HL-60 (cell line): ENCODE measurements at regions not wholly inside any gene's neighbourhood (a gene's known extent, or its start where the extent isn't known, plus 50 kb on each side); places are given as distances from the start of the nearest gene placed in this dataset.
"Not testable (repeated sequence)": the region's sequence is repeated elsewhere in the genome, so short reads cannot be mapped to it uniquely, and the experiment has no call there.

Experiments
- DNase-seq, 2 experiments: peaks; one replicate each; pipeline ENCODE4 v3.0.0-alpha.2; 2010 to 2020; ENCODE audit warnings: low read depth in 1 of 2, low spot score in 1 of 2
- H3K27ac ChIP-seq: fragments of 250-450 bp; sonication (Bioruptor Pico); replicated peaks from 2 replicates; pipeline ENCODE4 v1.5.1; 2020; ENCODE audit warnings: mild to moderate bottlenecking, moderate library complexity
- H3K27me3 ChIP-seq: fragments of 250-450 bp; sonication (Bioruptor Pico); 2 replicates; pipeline ENCODE4 v1.5.1; 2021; ENCODE audit warnings: mild to moderate bottlenecking, moderate library complexity; ENCODE audit not compliant: insufficient read depth, poor library complexity, severe bottlenecking
- H3K4me3 ChIP-seq: replicated peaks from 2 replicates; pipeline ENCODE4 v1.5.1; 2011; ENCODE audit warnings: mild to moderate bottlenecking, control low read depth, low read length; ENCODE audit not compliant: insufficient read depth
- GABPA ChIP-seq: IDR thresholded peaks from 2 replicates; pipeline ENCODE4 v1.6.1; 2012; ENCODE audit warnings: low read depth
- POLR2AphosphoS5 ChIP-seq: IDR thresholded peaks from 2 replicates; pipeline ENCODE4 v1.6.1; 2012; ENCODE audit warnings: low read depth
- SPI1 ChIP-seq: IDR thresholded peaks from 2 replicates; pipeline ENCODE4 v1.6.1; 2012; ENCODE audit warnings: low read depth, mild to moderate bottlenecking, borderline replicate concordance
- TF ChIP-seq, protein P1 (sequence below): IDR thresholded peaks from one replicate; pipeline ENCODE4 v1.5.1; 2011; ENCODE audit warnings: low read length, control low read depth, inconsistent platforms; ENCODE audit not compliant: insufficient read depth
- TF ChIP-seq, protein P2 (sequence below): IDR thresholded peaks from 2 replicates; pipeline ENCODE4 v1.6.1; 2012; ENCODE audit warnings: low read depth; ENCODE audit not compliant: insufficient replicate concordance

DNA sequence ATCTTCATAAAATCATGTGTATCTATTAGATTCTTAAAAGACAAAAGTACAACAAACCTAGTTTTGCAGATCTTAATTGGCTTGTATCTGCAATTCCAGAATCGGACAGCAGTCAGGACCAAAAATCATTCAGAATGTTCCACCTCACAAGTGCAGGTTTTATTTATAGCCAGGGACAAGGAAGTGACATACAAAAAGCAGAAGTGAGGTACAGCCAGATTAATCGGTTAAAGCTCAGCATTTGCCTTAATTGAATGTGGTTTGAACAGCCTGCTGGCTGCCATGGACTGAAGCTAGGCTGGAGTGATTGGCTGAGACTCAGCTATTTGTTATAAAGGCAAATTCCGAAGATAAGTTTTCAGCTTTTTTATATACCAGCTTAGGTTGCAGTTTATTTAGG is 932.6 kb downstream of the C4orf33 start:
- H3K4me3 ChIP-seq, result no peak overlapping the region
- DNase-seq, result peak in 1 of 2 experiments; percentile 41
- TF ChIP-seq, protein P1, sequence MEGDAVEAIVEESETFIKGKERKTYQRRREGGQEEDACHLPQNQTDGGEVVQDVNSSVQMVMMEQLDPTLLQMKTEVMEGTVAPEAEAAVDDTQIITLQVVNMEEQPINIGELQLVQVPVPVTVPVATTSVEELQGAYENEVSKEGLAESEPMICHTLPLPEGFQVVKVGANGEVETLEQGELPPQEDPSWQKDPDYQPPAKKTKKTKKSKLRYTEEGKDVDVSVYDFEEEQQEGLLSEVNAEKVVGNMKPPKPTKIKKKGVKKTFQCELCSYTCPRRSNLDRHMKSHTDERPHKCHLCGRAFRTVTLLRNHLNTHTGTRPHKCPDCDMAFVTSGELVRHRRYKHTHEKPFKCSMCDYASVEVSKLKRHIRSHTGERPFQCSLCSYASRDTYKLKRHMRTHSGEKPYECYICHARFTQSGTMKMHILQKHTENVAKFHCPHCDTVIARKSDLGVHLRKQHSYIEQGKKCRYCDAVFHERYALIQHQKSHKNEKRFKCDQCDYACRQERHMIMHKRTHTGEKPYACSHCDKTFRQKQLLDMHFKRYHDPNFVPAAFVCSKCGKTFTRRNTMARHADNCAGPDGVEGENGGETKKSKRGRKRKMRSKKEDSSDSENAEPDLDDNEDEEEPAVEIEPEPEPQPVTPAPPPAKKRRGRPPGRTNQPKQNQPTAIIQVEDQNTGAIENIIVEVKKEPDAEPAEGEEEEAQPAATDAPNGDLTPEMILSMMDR, result no peak
- peak; percentile 99 for TF ChIP-seq SPI1
- no peaks in the 10 kb centered on the region for H3K27me3 ChIP-seq
- H3K27ac ChIP-seq, result no peak overlapping the region

DNA sequence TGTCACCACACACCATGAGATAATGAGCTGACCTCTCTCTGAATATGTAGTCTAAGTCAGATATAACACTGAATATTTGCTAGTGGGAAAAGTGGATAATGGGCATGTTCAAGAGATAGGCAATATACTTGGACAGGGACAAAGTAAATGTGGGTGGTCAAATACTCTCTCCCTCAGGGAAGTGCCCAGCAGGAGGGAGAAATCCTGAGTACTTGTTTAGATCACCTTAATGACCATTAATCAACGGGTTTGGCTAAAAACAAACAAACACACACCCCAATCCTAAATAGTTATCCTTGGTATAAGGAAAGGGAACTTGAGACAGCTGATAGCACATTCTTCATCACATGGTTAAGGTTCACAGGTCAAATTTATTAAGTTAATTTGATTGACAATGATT is 933.5 kb downstream of the C4orf33 start:
- H3K27me3 ChIP-seq, result no peaks in the 10 kb centered on the region
- no peak for DNase-seq
- no peak overlapping the region for H3K27ac ChIP-seq
- no peak overlapping the region for H3K4me3 ChIP-seq
- TF ChIP-seq POLR2AphosphoS5 (no peak), SPI1 (no peak), GABPA (no peak)
- TF ChIP-seq, protein P2, sequence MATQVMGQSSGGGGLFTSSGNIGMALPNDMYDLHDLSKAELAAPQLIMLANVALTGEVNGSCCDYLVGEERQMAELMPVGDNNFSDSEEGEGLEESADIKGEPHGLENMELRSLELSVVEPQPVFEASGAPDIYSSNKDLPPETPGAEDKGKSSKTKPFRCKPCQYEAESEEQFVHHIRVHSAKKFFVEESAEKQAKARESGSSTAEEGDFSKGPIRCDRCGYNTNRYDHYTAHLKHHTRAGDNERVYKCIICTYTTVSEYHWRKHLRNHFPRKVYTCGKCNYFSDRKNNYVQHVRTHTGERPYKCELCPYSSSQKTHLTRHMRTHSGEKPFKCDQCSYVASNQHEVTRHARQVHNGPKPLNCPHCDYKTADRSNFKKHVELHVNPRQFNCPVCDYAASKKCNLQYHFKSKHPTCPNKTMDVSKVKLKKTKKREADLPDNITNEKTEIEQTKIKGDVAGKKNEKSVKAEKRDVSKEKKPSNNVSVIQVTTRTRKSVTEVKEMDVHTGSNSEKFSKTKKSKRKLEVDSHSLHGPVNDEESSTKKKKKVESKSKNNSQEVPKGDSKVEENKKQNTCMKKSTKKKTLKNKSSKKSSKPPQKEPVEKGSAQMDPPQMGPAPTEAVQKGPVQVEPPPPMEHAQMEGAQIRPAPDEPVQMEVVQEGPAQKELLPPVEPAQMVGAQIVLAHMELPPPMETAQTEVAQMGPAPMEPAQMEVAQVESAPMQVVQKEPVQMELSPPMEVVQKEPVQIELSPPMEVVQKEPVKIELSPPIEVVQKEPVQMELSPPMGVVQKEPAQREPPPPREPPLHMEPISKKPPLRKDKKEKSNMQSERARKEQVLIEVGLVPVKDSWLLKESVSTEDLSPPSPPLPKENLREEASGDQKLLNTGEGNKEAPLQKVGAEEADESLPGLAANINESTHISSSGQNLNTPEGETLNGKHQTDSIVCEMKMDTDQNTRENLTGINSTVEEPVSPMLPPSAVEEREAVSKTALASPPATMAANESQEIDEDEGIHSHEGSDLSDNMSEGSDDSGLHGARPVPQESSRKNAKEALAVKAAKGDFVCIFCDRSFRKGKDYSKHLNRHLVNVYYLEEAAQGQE, result no peak
- TF ChIP-seq, protein P1, result no peak

DNA sequence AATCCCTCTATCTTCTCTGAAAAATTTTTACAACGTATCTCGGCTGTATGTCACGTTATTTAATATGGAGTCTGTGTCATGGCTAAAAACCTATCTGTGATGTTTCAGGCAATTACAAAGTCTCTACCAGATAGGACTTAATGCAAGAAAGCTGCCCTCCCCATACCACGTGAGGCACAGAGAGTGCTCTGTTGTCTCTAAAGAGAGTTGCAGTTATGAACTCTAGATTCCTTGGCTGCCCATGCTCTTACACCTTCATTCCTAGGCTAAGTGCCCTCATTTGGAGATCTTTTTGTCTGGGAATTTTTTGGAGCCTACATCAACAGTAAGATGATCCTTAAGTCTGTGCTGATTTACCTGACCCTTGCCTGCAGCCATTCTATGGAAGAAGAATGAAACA is 935.9 kb downstream of the C4orf33 start:
- Histone ChIP-seq H3K4me3 (no peak overlapping the region), H3K27ac (no peak overlapping the region), H3K27me3 (no peaks in the 10 kb centered on the region)
- no peak for DNase-seq
- TF ChIP-seq, protein P2, result no peak
- TF ChIP-seq SPI1, result no peak
- no peak for TF ChIP-seq GABPA

DNA sequence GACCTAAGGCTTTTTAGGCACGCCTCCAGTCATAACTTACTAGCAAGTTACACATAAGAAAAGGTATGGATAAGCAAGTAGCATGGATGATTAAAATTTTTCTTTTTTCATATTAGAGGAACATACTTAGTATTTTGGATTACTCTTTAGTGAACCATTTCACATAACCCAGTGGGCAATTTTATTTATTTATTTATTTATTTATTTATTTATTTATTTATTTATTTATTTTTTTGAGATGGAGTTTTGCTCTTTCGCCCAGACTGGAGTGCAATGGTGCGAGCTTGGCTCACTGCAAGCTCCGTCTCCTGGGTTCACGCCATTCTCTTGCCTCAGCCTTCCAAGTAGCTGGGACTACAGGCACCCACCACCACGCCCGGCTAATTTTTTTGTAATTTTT is 937.7 kb downstream of the C4orf33 start:
- H3K27ac ChIP-seq, DNase-seq, H3K27me3 ChIP-seq, H3K4me3 ChIP-seq: not testable (repeated sequence)

DNA sequence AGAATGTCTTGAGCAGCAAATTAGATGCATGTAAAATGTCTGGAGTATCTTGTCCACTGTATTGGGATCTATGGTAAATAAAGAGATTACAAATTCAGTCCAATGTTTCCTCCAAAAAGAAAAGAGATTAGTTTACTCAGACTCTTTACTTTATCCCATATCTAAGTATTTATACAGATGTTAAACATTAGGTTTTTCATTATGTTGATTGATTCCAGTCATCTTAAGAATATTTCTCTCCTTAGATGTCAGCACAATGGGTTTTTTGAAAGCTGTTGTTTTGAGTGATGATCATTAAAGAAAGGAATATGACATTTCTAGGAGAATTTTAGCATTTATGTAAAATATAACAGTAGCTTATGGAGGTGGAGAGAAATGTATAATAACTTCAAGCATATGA is 938.9 kb downstream of the C4orf33 start:
- Histone ChIP-seq H3K27ac (no peak overlapping the region), H3K27me3 (no peaks in the 10 kb centered on the region), H3K4me3 (no peak overlapping the region)
- TF ChIP-seq, protein P2, result no peak
- TF ChIP-seq POLR2AphosphoS5, result no peak
- TF ChIP-seq GABPA, result no peak
- TF ChIP-seq, protein P1, result no peak
- no peak for TF ChIP-seq SPI1
- DNase-seq, result no peak
